Loucy (cell line): ENCODE measurements at regions not wholly inside any gene's neighbourhood (a gene's known extent, or its start where the extent isn't known, plus 50 kb on each side); places are given as distances from the start of the nearest gene placed in this dataset.

ENCODE experiments used
- H2AFZ ChIP-seq: fragments of 200-600 bp; sonication (generic); 2 replicates; pipeline ENCODE4 v1.6.0; 2016; ENCODE audit warnings: antibody characterized with exemption, mild to moderate bottlenecking, low read length, moderate library complexity
- H3F3A ChIP-seq: fragments of 200-600 bp; 2 replicates; pipeline ENCODE4 v1.6.0; 2016; ENCODE audit warnings: antibody characterized with exemption, low read depth, mild to moderate bottlenecking
- H3K27me3 ChIP-seq: fragments of 200-600 bp; sonication (generic); 2 replicates; pipeline ENCODE4 v1.6.1; 2014; ENCODE audit warnings: low read length, mild to moderate bottlenecking; ENCODE audit not compliant: insufficient read depth, poor library complexity, severe bottlenecking
- H3K36me3 ChIP-seq: fragments of 200-600 bp; sonication (generic); 2 replicates; pipeline ENCODE4 v1.6.1; 2016; ENCODE audit warnings: low read length; ENCODE audit not compliant: insufficient read depth
- H3K4me1 ChIP-seq: fragments of 200-600 bp; sonication (generic); 2 replicates; pipeline ENCODE4 v1.5.1; 2014; ENCODE audit warnings: low read length, mild to moderate bottlenecking; ENCODE audit not compliant: insufficient read depth, poor library complexity, severe bottlenecking
- H3K4me2 ChIP-seq: fragments of 200-600 bp; sonication (generic); 2 replicates; pipeline ENCODE4 v1.6.0; 2014; ENCODE audit warnings: antibody characterized with exemption, low read length, low read depth, mild to moderate bottlenecking; ENCODE audit not compliant: poor library complexity, severe bottlenecking
- H3K4me3 ChIP-seq: fragments of 200-600 bp; sonication (generic); 2 replicates; pipeline ENCODE4 v1.5.1; 2014; ENCODE audit warnings: low read length, mild to moderate bottlenecking, mixed read lengths; ENCODE audit not compliant: poor library complexity, severe bottlenecking
- H3K79me2 ChIP-seq: fragments of 200-600 bp; sonication (generic); 2 replicates; pipeline ENCODE4 v1.6.1; 2014; ENCODE audit warnings: low read length; ENCODE audit not compliant: insufficient read depth
- H3K9ac ChIP-seq: fragments of 200-600 bp; sonication (generic); 2 replicates; pipeline ENCODE4 v1.6.0; 2014; ENCODE audit warnings: mild to moderate bottlenecking, low read depth, low read length, moderate library complexity; ENCODE audit not compliant: poor library complexity, severe bottlenecking
- H3K9me2 ChIP-seq: fragments of 200-600 bp; sonication (generic); replicated peaks from 2 replicates; pipeline ENCODE4 v1.6.1; 2016; ENCODE audit warnings: low read depth, low read length, mixed read lengths
- H3K9me3 ChIP-seq: fragments of 200-600 bp; sonication (generic); 2 replicates; pipeline ENCODE4 v1.6.1; 2014; ENCODE audit warnings: mild to moderate bottlenecking, antibody characterized with exemption, low read length, low read depth; ENCODE audit not compliant: insufficient read depth
- H4K20me1 ChIP-seq: fragments of 200-600 bp; sonication (generic); 2 replicates; pipeline ENCODE4 v1.6.0; 2014; ENCODE audit warnings: antibody characterized with exemption, low read length, mild to moderate bottlenecking; ENCODE audit not compliant: insufficient read depth, poor library complexity, severe bottlenecking
- EZH2phosphoT487 ChIP-seq: fragments of 200-600 bp; IDR thresholded peaks from 2 replicates; pipeline ENCODE4 v1.6.1; 2018; ENCODE audit warnings: antibody characterized with exemption, mild to moderate bottlenecking, moderate library complexity, borderline replicate concordance
- TF ChIP-seq, protein P1 (sequence below): fragments of 200-600 bp; sonication (generic); conservative IDR thresholded peaks from 2 replicates; pipeline ENCODE4 v1.5.1; 2014; ENCODE audit warnings: mild to moderate bottlenecking, antibody characterized with exemption, low read length

DNA sequence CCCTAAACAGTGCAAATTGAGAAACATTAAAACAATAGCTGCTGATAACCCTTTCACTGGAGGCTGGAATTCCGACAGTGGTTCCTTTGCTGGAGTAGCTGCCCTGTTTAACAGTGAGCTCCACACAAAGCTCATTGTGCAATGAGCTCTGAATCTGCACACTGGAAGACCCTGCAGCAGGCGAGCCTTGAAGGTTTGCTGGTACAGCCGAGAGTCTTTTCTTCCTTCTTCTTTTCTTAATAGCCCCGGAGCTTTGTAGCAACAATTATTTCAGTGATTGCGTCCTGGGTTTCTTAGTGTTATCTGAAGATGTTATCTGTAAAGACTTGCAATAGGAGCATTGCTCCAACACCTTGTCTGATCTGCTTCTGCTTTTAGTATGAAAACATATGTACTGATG lies 50.8 kb upstream of the CXCR4 start:
- Histone ChIP-seq H3K4me2 (no peak overlapping the region), H3F3A (no peaks in the 10 kb centered on the region), H3K9me3 (no peaks in the 10 kb centered on the region), H3K79me2 (no peaks in the 10 kb centered on the region), H3K27me3 (no peaks in the 10 kb centered on the region), H3K4me1 (peaks cover 45% of the 10 kb centered on the region), H2AFZ (no peak overlapping the region), H3K36me3 (no peaks in the 10 kb centered on the region), H4K20me1 (no peaks in the 10 kb centered on the region), H3K9ac (no peak overlapping the region), H3K4me3 (no peak overlapping the region), H3K9me2 (no peaks in the 10 kb centered on the region)
- TF ChIP-seq, protein P1, sequence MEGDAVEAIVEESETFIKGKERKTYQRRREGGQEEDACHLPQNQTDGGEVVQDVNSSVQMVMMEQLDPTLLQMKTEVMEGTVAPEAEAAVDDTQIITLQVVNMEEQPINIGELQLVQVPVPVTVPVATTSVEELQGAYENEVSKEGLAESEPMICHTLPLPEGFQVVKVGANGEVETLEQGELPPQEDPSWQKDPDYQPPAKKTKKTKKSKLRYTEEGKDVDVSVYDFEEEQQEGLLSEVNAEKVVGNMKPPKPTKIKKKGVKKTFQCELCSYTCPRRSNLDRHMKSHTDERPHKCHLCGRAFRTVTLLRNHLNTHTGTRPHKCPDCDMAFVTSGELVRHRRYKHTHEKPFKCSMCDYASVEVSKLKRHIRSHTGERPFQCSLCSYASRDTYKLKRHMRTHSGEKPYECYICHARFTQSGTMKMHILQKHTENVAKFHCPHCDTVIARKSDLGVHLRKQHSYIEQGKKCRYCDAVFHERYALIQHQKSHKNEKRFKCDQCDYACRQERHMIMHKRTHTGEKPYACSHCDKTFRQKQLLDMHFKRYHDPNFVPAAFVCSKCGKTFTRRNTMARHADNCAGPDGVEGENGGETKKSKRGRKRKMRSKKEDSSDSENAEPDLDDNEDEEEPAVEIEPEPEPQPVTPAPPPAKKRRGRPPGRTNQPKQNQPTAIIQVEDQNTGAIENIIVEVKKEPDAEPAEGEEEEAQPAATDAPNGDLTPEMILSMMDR, result no peak
- no peak for TF ChIP-seq EZH2phosphoT487

DNA sequence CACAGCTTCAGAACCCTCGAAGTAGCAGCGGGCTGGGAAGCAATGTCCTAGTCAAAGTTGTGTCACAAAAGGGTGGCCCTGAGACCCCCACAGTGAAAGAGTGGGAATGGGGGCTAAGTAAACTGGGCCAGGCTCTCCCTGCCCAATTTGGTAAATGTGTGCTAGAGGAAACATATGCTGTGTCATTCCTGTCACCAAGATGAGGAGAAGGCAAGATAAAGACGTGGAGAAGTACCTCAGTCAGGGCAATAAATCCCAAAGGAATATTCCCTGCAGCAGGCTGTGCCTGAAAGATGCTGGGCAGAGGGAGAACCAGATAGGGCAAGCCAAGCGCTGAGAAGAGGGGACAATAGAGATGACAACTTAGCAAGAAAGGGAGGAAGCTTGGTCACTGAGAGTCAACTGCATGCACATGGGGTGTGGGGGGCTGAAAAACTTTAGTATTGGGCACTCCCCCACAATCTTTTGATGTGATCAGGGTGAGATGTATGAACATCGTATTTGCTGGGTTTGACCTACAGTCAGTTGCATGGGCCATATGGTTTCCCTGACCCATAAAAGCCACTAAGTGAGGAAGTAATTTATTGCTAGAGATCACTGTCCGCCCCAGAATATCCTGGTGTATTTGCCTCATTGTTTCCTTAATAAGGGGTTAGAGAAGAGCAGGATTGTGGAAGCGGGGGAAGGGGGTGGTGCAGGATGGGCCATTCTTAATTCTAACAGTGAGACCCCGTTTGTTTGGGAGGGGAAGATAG lies 49.9 kb upstream of the CXCR4 start:
- Histone ChIP-seq H3K27me3 (no peaks in the 10 kb centered on the region), H3K9ac (no peak overlapping the region), H3K36me3 (no peaks in the 10 kb centered on the region), H4K20me1 (no peaks in the 10 kb centered on the region), H3F3A (no peaks in the 10 kb centered on the region; the same call in 1 of the 2 replicates), H2AFZ (no peak overlapping the region), H3K4me3 (no peak overlapping the region), H3K9me3 (no peaks in the 10 kb centered on the region), H3K79me2 (no peaks in the 10 kb centered on the region), H3K9me2 (no peaks in the 10 kb centered on the region), H3K4me1 (peaks cover 45% of the 10 kb centered on the region), H3K4me2 (no peak overlapping the region)
- TF ChIP-seq EZH2phosphoT487, result no peak
- TF ChIP-seq, protein P1, result no peak
